Lower leg skin (tissue), 3 donors: ENCODE measurements at regions not wholly inside any gene's neighbourhood (a gene's known extent, or its start where the extent isn't known, plus 50 kb on each side); places are given as distances from the start of the nearest gene placed in this dataset.

Source experiments
- POLR2A ChIP-seq, 2 donors: fragments of 450-650 bp; IDR thresholded peaks; one replicate each; pipeline ENCODE4 v1.6.1; 2016 to 2017; ENCODE audit warnings: antibody characterized with exemption in 2 of 2, mild to moderate bottlenecking in 1 of 2, moderate library complexity in 1 of 2
- TF ChIP-seq, protein P1 (sequence below), 3 donors: fragments of 450-650 bp; IDR thresholded peaks; one replicate each; pipeline ENCODE4 v1.5.1; 2016; ENCODE audit warnings: antibody characterized with exemption in 3 of 3, mild to moderate bottlenecking in 3 of 3, moderate library complexity in 2 of 3

GRCh38 chr2:137769406-137769805, 194.9 kb upstream of the HNMT start:
- TF ChIP-seq, protein P1, sequence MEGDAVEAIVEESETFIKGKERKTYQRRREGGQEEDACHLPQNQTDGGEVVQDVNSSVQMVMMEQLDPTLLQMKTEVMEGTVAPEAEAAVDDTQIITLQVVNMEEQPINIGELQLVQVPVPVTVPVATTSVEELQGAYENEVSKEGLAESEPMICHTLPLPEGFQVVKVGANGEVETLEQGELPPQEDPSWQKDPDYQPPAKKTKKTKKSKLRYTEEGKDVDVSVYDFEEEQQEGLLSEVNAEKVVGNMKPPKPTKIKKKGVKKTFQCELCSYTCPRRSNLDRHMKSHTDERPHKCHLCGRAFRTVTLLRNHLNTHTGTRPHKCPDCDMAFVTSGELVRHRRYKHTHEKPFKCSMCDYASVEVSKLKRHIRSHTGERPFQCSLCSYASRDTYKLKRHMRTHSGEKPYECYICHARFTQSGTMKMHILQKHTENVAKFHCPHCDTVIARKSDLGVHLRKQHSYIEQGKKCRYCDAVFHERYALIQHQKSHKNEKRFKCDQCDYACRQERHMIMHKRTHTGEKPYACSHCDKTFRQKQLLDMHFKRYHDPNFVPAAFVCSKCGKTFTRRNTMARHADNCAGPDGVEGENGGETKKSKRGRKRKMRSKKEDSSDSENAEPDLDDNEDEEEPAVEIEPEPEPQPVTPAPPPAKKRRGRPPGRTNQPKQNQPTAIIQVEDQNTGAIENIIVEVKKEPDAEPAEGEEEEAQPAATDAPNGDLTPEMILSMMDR (IDR thresholded peaks at IDR 0.05): no peak
- no peak for TF ChIP-seq POLR2A (IDR thresholded peaks at IDR 0.05)
